HG02763 (cell line): ENCODE measurements at regions not wholly inside any gene's neighbourhood (a gene's known extent, or its start where the extent isn't known, plus 50 kb on each side); places are given as distances from the start of the nearest gene placed in this dataset.
"Not testable (repeated sequence)": the region's sequence is repeated elsewhere in the genome, so short reads cannot be mapped to it uniquely, and the experiment has no call there.

Experiments used
- ATAC-seq: cut with Tn5 transposase; IDR thresholded peaks from one replicate; pipeline ENCODE4 v1.9.1; 2021; ENCODE audit warnings: mild to moderate bottlenecking, moderate library complexity; ENCODE audit not compliant: unreplicated experiment

DNA sequence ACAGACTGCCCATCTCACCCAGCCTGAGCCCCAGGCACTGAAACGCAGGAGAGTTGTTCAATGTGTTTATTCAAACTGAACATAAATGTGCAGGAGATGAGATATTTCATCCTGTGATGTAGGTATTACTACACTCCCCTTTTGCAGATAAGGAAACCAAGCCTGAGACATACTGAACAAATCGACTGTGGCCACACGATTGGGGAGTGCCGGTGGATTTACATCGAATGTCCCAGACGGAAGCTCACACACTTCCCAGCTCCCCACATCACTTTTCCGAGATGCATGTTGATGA, 94.8 kb upstream of the ALKAL2 start:
- no peak for ATAC-seq

DNA sequence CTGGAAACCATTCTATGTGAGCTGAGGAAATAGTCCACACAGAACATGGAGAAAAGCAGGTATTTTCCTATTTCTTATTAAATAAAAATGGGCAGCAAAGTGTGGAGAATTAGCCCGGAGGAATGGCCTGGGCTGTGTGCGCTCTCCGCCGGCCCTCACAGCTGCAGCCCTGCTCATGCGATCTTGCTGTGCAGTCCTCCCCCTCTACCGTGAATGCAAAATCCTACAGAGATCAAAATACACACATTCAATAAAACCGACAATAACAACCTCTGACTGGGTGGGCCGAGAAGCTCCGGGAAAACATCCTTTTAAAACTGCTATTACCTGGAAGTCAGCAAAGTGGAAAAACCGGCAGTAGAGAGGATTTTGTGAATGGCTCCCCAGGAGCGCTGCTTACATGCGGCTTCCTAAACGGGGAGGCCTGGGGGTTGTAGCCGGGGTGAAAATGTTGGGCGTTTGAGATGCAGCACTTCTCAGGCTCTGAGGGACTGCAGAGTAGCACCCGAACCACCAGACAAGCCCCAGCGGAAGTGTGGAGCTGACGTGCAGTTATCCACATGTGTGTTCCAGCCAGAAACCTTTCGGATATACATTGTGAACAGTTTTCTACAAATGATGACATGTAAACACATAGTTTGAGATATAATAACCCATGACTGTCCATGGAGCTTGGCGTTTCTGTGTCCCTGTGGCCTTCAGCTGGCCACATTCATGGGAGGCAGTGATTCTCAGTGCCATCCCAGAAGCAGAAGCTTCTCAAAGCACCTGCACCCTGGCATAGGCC, 94.2 kb upstream of the ALKAL2 start:
- ATAC-seq = no peak

DNA sequence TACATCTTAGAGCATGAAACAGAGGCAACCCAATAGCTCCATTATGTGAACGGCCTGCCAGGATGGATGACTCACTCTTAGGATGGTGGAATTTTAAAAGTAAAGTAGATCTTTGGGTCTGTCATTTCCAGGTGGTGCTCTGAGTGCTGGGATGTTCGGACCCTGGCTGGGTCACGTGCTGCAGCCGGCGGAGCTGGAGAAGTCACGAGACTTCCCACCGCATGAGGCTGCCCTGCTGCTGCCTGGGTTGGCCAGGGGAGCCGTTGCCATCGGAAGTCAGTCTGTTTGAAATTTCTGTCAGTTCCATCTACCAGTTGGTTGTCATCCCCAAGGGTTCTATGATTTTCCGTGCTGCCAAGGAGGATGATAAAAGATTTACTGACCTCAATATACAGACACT, 93.3 kb upstream of the ALKAL2 start:
- ATAC-seq = no peak

DNA sequence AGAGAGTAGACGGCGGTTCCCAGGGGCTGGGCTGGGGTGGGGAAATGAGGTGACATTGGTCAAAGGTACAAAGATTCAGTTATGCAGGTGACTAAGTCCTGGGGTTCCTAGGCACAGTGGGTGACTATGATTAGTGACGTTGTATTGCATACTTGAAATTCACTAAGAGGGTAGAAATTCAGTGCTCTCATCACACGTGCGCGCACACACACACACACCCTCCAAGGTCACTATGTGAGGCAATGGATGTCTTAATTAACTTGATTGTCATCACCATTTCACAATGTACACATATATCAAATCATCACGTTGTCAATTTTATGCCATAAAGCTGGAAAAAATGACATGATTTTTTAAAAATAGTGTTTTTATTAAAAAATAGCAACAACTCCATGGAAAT, 92.9 kb upstream of the ALKAL2 start:
- ATAC-seq = no peak

DNA sequence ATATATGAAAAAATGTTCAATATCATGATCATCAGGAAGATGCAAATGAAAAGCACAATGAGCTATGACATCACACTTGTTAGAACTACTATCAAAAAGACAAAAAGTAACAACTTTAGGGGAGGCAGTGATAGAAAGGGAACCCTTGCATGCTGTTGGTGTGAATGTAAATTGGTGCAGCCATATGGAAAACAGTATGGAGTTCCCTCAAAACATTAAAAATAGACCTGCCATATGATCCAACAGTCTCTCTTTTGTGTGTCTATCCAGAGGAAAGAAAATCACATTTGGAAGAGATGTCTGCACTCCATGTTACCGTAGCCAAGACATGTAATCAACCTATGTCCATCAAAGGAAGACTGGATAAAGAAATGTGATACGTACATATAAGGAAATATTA, 92.3 kb upstream of the ALKAL2 start:
- ATAC-seq = no peak

DNA sequence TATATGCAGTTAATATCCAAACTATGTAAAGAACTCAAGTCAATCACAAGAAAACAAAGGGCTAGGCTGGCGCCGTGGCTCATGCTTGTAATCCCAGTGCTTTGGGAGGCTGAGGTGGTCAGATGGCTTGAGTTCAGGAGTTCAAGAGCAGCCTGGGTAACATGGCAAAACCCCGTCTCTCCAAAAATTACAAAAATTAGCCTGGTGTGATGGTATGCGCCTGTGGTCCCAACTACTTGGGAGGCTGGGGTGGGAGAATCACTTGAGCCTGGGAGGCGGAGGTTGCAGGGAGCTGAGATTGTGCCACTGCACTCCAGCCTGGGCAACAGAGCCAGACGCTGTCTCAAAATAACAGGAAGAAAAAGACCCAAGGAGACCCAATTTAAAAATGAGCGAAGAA, 91.9 kb upstream of the ALKAL2 start:
- no peak for ATAC-seq

DNA sequence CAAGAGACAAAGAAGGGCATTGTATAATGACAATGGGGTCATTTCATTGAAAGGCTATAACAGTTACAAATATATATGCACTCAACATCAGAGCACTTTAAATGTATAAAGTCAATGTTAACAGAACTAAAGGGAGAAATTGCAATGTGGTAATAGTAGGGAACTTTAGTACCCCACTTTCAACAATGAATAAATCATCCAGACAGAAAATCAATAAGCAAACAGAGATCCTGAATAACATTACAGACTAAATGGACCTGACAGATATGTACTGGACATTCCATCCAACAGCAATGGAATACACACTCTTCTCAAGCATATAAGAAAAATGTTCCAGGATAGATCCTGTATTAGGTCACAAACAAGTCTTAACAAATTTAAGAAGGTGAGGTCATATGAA, 90.5 kb upstream of the ALKAL2 start:
- no peak for ATAC-seq

DNA sequence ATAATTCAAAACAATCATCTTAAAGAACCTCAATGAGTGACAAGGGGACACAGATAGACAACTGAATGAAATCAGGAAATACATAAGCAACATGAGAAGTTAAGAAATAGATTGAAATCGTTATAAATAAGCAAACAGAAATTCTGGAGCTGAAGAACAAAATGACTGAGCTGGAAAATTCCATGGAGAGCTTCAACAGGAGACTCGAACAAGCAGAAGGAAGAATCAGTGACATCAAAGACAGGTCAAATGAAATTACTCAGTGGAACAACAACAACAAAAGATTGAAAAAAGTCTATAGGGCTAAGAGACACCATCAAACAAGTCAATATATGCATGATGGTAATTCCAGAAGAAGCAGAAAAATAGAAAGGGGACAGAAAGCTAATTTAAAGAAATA, 89.5 kb upstream of the ALKAL2 start:
- ATAC-seq = no peak

DNA sequence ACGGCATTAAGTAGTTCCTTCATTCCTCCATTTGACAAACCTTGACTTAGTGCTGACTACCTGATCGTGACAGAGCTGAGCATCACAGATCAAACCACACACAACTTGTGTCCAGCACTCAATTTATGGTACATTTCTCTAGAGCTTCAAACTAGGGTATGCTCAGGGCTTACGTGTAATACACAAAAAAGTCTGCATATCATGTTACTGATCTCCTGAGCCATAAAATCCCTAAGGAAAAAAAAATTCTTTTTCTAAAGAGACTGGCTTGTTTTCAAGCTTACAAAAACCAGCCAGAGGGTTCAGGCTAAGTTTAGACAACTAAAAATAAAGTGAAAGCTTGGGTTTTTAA, 88.0 kb upstream of the ALKAL2 start:
- ATAC-seq = no peak

DNA sequence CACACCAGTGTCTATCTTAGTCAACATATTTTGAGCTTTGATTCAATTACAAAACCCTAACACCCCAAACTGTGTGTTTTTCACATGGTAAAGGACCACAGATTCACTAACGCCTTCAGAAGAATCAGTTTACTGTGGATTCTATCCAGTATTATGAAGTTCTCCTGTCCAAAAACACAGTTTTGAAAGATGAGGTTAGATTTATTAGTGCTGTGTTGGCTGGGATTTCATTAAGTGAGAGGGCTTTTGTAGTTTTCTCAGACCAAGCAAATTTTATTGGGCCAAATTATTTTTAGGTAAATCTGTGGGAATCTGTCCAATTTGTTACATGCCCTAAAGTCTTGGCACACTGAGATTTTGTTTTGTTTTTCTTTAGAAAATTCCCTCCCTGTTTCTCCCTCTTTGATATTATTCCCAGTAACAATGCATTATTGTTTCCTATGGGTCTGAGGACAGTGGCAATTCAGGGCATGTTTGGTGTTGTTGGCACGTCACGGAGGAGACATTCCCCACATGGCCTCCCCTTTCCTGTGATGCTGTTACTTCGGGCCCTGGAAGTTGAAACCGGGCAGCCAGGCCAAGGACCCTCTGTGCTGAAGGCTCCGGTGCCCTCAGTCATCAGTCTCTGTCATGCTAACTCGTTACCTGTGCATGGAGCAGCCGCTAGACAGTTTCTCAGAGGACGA, 87.5 kb upstream of the ALKAL2 start:
- ATAC-seq = no peak

DNA sequence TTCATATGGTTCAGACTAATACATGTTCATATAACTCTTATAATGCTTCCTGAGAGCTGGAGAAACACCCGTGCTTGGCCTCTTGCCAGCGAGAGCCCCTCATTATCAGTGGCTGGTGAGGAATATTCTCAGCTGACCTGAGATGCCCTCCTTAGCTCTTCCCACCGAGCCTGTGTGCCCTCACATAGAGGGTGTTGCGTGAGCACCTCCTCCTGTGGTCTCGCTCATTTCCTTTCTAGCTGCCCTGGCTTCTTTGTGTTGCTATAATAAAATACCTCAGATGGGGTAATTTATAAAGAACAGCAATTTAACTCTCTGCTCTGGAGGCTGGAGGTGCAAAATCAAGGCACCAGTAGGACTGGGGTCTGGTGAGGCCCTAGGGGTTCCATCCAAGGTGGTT, 80.5 kb upstream of the ALKAL2 start:
- no peak for ATAC-seq

DNA sequence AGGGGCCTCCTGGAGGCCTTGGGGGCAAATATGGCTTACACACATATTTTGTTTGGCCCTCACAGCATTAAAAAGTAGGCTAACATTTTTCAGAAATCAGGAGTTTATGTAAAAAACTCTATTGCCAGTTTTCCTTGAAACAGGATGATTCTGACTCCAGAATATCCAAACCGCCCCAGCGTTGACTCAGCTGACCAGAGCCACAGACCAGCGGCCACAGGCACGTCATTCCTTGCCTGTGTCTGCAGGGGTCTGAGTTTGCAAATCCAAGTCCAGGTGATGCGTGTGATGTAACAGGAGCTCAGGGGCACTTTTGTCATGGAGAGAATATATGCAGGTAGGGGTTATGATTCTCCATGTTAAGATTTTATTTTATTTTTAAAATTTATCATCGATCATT, 79.4 kb upstream of the ALKAL2 start:
- no peak for ATAC-seq

DNA sequence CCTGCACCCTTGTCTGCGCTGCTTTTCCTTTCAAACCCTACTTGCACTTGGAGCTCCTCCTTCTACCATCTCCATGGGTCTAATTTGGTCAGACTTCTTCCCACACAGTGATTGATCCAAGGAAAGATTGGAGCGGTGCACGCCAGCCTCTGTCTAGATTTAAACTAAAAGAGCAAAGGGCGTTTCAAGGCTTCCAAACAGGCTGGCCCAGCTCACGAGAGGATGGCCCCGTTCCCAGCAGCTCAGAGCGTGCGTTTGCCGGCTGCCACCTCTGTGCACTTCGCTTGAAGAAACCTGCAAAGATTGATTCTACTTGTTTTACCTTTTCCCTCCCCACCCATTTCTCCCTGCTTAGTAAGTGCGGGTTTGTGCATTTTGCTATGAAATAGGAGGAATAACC, 78.8 kb upstream of the ALKAL2 start:
- ATAC-seq = no peak

DNA sequence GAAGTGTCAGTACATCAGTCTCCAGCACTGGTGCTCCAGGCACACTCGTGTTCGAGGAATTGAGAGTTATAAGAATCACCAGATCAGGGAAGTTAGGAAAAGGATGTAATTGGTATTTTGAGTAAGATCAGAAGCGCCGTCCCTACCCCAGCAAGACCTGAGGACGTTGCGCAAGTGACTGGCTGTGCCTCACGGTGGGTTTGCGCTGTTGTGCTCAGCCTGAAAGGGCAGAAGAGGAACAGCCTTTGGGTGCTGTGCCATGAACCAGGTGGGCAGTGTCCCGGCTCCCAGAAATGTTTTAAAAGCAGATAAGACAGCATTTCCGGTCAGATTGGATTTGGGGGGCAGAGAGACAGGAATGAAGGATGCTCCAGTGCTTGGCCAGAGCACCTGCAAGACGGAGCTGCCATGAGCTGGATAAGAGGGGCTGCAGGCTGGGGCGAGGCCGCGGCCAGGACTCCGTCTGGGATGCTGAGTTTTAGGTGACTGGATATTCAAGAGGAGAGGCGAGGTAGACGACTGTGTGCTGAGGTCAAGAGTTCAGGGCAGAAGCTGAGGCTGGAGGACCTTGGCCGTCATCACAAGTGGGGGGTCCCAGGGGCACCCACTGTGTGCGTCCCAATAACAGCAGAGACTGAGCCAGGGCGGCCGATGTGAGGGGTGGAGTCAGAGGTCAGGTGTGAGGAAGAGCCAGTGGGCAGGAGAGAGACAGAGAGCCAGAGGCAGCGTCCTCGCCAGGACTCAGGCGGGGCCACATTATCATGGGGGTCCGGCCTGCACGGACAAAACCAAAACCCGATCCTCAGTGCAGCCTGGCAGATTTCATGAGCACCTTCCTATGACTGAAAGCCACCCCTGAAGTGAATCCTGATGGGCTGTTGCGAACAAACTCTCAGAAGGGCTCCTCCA, 77.7 kb upstream of the ALKAL2 start:
- no peak for ATAC-seq

DNA sequence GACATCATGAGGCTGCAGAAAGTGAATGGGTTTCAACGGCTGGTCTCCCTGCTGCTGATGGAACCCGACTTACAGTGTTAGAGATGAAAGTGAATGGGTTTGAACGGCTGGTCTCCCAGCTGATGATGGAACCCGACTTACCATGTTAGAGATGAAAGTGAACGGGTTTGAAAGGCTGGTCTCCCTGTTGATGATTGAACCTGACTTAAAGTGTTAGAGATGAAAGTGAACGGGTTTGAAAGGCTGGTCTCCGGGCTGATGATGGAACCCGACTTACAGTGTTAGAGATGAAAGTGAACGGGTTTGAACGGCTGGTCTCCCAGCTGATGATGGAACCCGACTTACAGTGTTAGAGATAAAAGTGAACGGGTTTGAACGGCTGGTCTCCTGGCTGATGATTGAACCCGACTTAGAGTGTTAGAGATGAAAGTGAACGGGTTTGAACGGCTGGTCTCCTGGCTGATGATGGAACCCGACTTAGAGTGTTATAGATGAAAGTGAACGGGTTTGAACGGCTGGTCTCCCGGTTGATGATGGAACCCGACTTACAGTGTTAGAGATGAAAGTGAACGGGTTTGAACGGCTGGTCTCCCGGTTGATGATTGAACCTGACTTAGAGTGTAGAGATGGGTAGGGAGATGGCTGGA, 76.1 kb upstream of the ALKAL2 start:
- no peak for ATAC-seq

DNA sequence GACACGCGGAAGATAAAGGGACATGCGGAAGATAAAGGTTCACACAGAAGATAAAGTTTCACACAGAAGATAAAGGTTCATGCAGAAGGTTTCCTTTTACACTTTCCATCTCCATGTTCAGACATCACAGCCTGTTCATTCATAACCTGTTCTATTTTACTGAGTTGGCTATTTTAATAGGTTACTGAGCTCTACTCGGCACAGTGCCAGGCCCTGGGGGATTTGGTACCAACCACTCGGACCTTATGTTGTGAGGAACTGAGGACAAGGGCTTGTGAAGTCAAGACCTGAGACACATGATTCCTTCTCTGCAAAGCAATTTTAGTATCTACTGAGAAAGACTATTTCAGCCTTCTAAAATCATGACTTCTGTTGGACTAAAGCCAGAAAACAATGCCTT, 75.0 kb upstream of the ALKAL2 start:
- no peak for ATAC-seq

DNA sequence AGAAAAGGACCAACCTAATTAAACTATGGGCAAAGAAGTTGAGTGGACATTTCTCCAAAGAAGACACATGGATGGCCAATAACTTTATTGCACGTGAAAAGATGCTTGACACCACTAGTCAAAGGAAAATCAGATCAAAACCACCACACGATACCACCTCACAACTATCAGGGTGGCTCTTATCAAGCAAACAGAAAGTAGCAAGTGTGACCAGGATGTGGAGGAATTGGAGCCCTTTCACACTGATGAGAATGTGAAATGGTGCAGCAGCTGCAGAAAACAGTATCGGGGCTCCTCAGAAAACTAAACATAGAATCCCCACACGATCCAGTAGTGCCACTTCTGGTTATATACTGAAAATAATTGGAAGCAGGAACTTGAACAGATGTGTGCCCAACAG, 72.2 kb upstream of the ALKAL2 start:
- no peak for ATAC-seq

DNA sequence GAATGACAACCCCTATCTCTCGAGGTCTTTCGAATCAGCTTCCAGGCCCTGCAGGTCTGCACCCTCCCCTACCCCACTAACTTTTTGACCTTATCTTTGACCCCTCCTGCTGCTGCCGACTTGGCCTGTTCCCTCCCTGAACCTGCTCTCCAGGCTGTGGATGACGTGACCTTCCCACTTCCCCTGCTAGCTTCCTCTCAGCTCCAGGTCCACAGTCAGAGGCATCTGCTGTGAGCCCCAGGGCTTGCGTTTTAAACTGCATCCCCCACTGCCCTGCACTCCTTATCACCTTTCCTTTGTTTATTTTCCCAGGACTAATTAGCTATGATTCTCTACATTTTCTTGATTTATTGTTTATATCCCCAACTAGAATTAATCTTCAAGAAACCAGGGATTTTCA, 71.2 kb upstream of the ALKAL2 start:
- no peak for ATAC-seq

DNA sequence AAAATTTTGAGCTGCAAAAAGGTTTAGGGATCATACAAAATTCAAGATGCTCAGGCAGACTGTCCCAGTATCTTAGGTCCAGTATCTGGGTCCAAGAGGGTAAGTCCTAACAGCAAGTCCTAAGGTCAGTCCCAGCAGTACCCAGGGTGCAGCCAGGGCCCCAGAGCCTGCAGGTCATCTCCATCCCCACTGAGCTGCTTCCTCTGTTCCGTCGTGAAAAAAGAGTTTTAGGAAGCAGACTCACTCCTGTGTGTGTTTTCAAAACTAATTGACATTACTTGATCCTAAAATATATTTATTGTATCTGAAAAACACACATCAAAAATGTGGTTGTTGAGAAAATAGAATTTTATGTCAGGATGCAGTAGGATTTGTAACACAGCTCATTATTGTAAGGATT, 69.9 kb upstream of the ALKAL2 start:
- ATAC-seq = no peak

DNA sequence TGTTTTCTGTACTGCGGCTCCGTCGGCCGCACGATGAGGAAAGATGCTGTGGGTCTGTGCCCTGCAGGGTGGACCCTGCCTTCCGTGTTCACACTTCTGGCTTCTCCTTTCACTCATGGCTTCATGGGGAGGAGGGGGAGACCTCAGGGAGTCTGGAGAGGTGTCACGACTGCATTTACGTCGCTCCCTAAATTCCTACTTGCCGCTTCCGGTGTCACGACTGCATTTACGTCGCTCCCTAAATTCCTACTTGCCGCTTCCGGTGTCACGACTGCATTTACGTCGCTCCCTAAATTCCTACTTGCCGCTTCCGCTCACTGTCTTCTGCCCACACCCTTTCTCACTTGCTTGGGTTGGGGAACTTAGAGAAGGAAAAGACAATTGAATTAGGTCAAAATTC, 68.4 kb upstream of the ALKAL2 start:
- ATAC-seq = not testable (repeated sequence)

DNA sequence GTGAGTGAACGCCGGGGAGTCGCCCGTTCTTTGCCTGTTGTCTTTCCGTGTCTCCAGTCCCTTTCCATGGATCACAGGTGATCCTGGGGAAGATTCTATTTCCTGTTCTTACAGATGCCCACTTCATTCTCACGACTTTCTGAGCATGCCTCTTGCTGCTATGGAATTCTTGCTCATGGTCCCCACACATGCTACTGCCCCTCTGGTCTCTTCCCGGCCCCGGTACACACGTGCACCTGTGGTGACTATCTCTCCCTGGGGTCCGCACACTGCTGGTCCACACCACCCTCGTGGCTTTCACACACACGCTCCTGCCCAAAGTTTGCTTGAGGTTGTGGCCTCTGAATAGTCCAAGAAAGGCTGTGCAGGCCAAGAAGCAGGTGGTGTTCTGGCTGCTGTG, 67.9 kb upstream of the ALKAL2 start:
- no peak for ATAC-seq

DNA sequence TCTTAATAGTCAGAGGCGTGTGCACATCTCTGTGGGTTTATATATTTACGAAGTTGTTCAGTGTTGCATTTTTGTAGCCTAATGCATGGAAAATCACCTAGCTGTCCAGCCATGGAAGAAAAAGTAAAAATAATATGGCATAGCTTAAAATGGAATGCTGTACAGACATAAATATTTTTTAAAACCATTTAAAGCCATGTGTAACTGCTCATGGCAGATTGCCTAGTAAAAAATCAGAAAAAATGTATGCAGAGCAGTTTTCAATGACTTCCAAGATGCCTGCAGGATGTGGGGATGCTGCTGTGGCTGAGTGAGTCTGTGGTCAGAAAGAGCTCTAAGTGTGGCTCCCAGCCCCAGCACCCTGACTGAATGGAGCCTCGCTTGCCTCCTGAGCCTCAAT, 64.8 kb upstream of the ALKAL2 start:
- no peak for ATAC-seq
